ENCODE measurements at regions not wholly inside any gene's neighbourhood (a gene's known extent, or its start where the extent isn't known, plus 50 kb on each side); places are given as distances from the start of the nearest gene placed in this dataset.
"Not testable (repeated sequence)": the region's sequence is repeated elsewhere in the genome, so short reads cannot be mapped to it uniquely, and the experiment has no call there.

DNA sequence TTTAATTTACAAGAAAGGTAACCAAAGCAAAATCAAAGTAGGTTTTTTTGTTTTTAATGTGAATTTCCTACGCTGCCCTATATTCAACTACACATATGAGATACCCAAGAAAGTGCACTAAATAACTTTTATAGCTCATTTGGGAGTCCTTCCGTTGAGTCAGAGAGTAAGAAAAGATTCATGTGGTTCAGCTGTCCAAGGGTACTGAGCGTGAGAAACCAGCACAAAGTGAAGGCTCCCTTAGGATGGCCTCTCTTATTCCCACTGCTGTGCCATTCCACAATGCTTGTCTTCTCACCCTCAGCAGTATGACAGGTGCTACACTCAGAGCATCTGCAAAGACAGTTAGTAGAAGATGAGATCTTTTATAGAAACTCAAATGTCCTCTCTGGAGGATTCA, 85.8 kb upstream of the POMZP3 start:
- DNase-seq, result not testable (repeated sequence)

DNA sequence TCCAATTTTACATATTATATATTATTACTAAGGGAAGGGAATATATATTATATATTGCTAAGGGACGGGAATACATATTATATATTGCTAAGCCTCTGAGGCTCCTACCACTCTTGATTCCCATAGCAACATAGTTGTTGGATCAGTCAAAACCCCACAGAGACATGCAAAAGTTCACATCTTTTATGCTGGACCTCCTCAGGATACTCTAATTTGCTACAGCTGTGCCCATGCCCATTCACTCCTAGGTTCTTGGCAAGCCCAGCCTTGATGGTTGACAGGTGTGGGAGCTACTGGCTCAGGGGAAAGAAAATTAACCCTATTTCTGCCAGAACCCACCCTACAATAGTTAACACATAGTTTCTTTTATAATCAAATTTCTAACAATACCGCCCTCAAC, 84.6 kb upstream of the POMZP3 start:
- not testable (repeated sequence) for DNase-seq

DNA sequence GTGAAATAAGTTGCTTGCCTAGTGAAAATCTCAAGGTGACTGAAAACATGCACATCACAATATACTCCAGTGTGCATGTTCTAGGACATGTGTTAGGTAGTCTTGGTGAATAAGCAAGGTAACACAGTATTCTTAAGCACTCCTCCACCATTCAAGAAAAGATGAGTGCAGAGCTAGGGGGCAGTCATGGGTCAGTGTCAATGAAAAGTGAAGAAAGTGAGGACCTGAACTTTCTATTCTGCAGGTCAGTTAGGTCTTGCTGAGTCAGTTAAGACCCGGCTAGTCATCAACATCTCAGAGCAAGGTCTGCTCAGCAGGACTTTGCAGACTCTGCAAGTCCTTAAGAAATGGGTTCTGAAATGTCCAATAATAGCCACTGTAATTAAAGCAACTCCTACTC, 82.6 kb upstream of the POMZP3 start:
- DNase-seq, result peak; percentile 0

DNA sequence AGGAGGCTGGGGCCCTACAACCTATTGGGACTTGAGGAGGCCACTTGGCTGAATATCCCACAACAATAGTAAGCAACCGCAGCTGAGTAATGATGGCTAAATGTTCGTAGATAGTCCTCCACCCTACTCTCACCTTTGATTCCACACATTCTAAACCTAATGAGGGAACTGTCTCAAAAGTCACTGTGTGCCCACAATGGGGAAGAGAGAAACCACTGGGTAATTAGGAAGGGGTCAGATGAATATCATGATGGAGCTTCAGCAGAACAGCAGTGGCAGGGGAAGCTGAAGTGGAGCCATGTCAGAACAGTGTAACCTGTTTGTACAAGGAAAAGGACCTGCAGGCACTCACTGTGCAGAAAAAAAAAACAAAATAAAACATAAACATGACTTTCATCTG, 81.4 kb upstream of the POMZP3 start:
- DNase-seq, result not testable (repeated sequence)

DNA sequence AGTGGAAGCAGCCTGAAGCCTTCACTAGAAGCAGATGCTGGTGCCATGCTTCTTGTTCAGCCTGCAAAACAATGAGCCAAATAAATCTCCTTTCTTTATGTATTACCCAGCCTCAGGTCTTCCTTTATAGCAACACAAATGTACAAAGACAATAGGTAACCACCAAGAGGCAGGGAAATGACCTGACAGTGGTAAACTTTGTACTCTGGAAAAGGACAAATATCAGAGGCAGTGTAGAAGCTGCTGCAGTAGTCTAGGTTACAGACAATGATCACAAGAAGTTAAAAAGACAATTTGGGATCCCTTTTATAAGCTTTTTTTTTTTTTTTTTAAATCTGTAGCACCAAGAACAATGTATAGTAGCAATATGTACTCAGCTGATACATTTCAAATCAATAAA, 76.7 kb upstream of the POMZP3 start:
- DNase-seq, result not testable (repeated sequence)

DNA sequence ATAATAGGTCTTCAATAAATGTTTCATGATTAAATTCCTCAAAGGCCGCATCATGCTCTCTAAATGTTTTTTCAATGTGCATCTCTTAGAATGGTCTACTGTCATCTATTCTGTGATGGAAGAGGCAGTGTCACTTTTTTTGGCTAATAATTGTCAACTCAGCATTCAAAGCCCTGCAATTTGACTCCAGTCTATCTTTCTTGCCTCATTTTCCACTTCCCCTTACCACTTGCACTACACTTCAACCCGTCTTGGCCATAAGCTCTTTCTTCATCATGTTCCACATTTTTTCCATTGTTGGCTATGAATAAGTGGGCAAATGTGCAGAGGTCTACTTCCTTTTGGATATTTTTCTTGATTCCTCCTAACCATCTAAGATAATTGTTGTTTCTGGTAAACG, 59.2 kb upstream of the POMZP3 start:
- DNase-seq, result not testable (repeated sequence)

DNA sequence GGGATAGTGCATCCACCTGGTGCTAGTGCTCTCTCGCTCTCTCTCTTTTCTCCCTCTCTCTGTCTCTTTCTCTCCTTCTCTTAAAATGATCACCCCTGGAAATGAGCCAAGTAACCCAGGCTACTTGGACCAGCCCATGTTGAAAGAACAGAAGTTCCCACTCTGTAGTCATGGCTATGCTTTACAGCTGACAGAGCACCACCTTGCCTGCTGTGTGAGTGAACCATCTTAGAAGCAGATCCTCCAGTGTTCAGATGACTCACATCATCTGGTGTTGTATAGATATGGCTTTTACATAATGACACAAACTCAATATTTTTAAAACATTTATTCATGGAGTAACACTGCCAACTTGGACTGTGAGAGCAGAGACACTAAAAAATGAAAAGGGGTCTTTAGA, 57.7 kb upstream of the POMZP3 start:
- not testable (repeated sequence) for DNase-seq

DNA sequence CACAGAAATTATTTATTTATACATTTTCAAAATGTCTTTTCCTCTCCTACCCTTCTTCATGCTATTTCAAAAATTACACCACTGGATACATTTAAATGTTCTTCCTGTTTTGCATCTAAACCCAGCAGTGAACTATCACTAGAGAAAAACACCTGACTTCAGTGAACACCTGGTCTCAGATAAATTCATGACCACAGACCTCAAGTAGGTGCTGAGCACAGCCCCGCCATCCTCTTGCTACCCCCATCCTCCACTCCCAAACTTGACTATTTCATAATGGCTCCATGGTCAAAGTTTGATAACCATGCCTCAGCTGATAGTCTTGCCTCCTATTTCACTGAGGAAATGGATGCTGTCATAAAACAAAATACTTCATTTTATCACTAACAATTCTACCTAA, 56.6 kb upstream of the POMZP3 start:
- not testable (repeated sequence) for DNase-seq

DNA sequence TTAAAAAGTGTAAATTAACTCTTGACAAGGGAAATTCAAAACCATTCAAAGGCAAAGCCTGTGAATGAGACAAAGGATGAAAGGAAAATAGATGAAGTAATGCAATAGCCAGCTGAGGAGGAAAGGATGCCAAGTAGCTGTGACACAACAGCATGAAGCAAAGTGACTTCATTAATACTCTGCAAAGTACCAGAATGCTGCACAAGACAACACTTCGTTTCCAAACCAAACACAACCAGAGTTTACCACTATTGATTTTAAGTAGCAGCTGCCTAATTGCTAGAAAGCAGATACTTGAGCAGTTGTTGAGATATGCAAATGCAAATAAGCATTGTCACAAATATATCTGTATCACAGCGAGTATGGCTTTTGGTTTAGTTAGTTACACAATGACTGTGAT, 54.7 kb upstream of the POMZP3 start:
- not testable (repeated sequence) for DNase-seq

DNA sequence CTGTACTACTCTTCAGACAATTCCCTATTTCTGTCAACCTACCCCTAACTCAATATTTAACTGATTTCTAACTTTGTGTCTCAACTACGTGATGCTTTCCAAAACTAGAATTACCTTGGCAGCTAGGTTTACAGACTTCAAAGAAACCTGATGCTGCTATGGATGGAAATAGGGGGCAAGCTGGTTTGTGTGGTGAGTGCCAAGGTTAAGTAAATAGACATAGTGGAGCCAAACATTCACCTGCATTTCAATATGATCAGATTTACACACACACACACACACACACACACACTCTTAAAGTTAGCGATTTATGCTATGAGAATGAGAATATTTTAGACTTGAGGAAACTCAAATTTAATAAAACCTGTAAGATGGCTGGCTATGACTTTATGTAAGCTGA, 52.1 kb upstream of the POMZP3 start:
- not testable (repeated sequence) for DNase-seq

DNA sequence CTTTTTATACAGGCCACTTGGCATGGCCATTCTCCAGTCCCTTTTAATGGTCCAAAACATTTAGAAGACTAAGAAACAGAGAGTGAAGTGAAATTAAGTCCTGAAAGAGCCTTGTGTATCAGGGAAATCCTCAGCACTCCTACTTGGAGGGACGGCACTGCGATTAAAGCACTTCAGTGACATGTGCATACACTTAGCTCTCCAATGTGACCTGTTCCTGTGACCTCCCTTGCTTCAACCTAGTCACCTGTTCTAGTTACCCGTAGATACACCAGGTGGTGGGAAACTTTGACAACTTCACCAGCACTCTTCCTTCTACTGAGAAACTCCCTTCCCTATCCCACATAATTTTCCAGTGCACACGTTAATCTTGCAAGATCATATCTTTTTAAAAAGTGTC, 51.4 kb upstream of the POMZP3 start:
- DNase-seq, result not testable (repeated sequence)

DNA sequence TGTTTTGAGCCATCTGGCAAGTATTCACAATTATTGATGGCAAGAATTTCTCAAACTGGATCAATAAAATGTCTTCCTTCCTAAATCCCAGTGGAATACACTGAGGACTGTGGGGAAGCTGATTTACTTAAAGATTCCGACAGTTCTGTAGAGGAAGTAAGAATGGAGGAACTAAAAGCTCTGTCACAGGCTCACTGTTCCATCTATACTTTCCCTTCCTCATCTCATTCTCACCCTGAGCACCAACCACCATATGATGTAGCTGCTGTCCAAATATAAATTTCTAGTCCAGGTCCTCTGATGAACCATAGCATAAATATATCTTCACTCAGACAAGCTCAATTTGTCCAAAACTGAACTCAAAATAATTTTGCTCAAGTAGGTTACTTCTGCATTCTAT, 49.8 kb upstream of the POMZP3 start:
- DNase-seq, result not testable (repeated sequence)
